Adrenal gland (tissue), 9 donors: ENCODE measurements at regions not wholly inside any gene's neighbourhood (a gene's known extent, or its start where the extent isn't known, plus 50 kb on each side); places are given as distances from the start of the nearest gene placed in this dataset.

Experiments used
- DNase-seq, 7 donors: peaks; one replicate each; pipeline ENCODE4 v3.0.0-alpha.2; 2019 to 2020
- H3K27ac ChIP-seq, 5 donors: fragments of 200-600 bp; sonication (generic) in 4 of 5; 1 replicate in 3 of 5; 2 replicates in 2 of 5; pipeline versions ENCODE4 v1.5.1 to v1.8.0; 2016 to 2020; ENCODE audit warnings: mild to moderate bottlenecking in 1 of 5
- H3K27me3 ChIP-seq: fragments of 200-600 bp; 2 replicates; pipeline ENCODE4 v1.8.0; 2021
- H3K36me3 ChIP-seq, 2 donors: fragments of 200-600 bp; replicated peaks in 1 of 2; 1 replicate in 1 of 2; 2 replicates in 1 of 2; pipeline versions ENCODE4 v1.5.1 to v1.8.0; 2018 to 2022
- H3K4me1 ChIP-seq, 2 donors: fragments of 200-600 bp; replicated peaks in 1 of 2; 1 replicate in 1 of 2; 2 replicates in 1 of 2; pipeline versions ENCODE4 v1.5.1 to v1.8.0; 2018 to 2021
- H3K4me3 ChIP-seq, 4 donors: fragments of 200-600 bp; sonication (generic) in 3 of 4; one replicate each; pipeline ENCODE4 v1.5.1; 2016 to 2018
- H3K9me3 ChIP-seq, 3 donors: fragments of 200-600 bp; sonication (generic) in 1 of 3; replicated peaks in 1 of 3; 1 replicate in 2 of 3; 2 replicates in 1 of 3; pipeline versions ENCODE4 v1.5.1 to v1.8.0; 2016 to 2021
- POLR2A ChIP-seq, 2 donors: fragments of 450-650 bp; IDR thresholded peaks; one replicate each; pipeline ENCODE4 v1.6.1; 2017; ENCODE audit warnings: antibody characterized with exemption in 2 of 2, mild to moderate bottlenecking in 2 of 2, moderate library complexity in 1 of 2
- WGBS, 4 donors: extraction: QIAGEN DNeasy Blood & Tissue Kit in 2 of 4; methylation state at CpG; one replicate each; pipeline versions ENCODE4 v1.1.5 to v1.1.7; 2013 to 2017; 5-methylcytosine and 5-hydroxymethylcytosine counted together
- intact Hi-C, 2 donors: fragments of 100-400 bp; cut with DNase I; formaldehyde crosslinking; loops; one replicate each; pipeline versions ENCODE4 v1.14.1 to v1.15.0; 2022 to 2023
- TF ChIP-seq, protein P1 (sequence below), 6 experiments: fragments of 450-650 bp in 4 of 6; fragments of 200-600 bp in 2 of 6; sonication (generic) in 1 of 6; IDR thresholded peaks; 1 replicate in 5 of 6; 2 replicates in 1 of 6; pipeline versions ENCODE4 v1.5.1 to v1.8.0; 2016 to 2021; ENCODE audit warnings: antibody characterized with exemption in 6 of 6, mild to moderate bottlenecking in 2 of 6, moderate library complexity in 1 of 6
- donor health status: healthy with polysubstance abuse.
- donor health status: Bipolar disorder and iron deficiency.
- donor health status: DM: yes; HTN: yes; CAD: no.
- donor health status: DM: no; HTN: no; CAD: no.
- donor health status: DM: no; HTN: no; CAD: no.

DNA sequence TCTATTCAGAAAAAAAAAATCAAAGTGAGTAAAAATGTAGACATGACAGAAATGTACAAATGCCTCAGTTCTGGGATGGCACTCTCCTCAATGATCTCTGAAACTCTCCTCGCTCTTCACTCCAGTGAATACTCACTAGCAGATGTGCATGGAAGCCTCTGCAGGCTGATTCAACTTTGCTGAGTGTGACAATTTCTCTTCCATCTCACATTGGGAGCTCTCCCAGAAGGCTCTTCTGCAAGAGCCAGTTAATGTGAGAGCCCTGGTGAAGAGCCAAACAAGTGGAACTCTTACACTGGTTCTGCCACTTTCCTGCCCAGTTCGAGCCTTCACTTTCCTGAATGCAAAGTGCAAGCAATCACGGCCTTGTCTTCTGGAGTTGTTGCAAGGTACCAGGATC is 147.1 kb upstream of the IRX6 start:
- TF ChIP-seq, protein P1, sequence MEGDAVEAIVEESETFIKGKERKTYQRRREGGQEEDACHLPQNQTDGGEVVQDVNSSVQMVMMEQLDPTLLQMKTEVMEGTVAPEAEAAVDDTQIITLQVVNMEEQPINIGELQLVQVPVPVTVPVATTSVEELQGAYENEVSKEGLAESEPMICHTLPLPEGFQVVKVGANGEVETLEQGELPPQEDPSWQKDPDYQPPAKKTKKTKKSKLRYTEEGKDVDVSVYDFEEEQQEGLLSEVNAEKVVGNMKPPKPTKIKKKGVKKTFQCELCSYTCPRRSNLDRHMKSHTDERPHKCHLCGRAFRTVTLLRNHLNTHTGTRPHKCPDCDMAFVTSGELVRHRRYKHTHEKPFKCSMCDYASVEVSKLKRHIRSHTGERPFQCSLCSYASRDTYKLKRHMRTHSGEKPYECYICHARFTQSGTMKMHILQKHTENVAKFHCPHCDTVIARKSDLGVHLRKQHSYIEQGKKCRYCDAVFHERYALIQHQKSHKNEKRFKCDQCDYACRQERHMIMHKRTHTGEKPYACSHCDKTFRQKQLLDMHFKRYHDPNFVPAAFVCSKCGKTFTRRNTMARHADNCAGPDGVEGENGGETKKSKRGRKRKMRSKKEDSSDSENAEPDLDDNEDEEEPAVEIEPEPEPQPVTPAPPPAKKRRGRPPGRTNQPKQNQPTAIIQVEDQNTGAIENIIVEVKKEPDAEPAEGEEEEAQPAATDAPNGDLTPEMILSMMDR (IDR thresholded peaks at IDR 0.05) = no peak
- TF ChIP-seq POLR2A (IDR thresholded peaks at IDR 0.05) = no peak
- intact Hi-C loops = no loop called here
- H3K4me1 ChIP-seq = no peaks in the 10 kb centered on the region
- H3K27me3 ChIP-seq = no peaks in the 10 kb centered on the region
- no peaks in the 10 kb centered on the region for H3K9me3 ChIP-seq
- 72 to 83% (median 81%) methylated on average over 3 of the region's 3 CpGs for WGBS, 4 donors
- H3K36me3 ChIP-seq = no peaks in the 10 kb centered on the region
- H3K27ac ChIP-seq = no peak overlapping the region
- no peak overlapping the region for H3K4me3 ChIP-seq
- no peak for DNase-seq

DNA sequence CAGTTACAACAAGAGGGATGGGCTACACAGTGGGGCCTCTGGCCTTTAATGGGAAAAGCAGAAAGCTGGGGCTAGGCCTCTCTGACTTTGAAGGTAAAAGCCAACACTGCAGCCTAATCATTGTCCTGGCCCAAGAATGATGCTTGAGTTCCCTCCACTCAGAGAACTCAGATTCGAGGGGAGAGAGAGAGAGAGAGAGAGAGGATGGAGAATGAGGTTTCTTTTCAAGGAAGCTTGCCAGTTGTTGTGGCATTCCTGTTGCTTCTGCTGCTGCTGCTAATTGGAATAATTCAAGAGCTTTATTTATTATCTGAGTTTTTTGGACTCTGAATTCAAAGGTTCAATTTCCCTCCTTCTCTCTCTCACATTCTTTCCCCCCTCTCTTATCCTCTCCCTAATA is 144.6 kb upstream of the IRX6 start:
- Histone ChIP-seq H3K27me3 (no peaks in the 10 kb centered on the region), H3K36me3 (no peaks in the 10 kb centered on the region), H3K27ac (no peak overlapping the region), H3K4me3 (no peak overlapping the region), H3K4me1 (no peaks in the 10 kb centered on the region), H3K9me3 (no peaks in the 10 kb centered on the region)
- no peak for DNase-seq
- TF ChIP-seq, protein P1 (IDR thresholded peaks at IDR 0.05) = no peak
- no peak for TF ChIP-seq POLR2A (IDR thresholded peaks at IDR 0.05)
- intact Hi-C loops = no loop called here
- WGBS, 4 donors = 23 to 50% (median 39%) methylated on average over 1 of the region's 1 CpG

DNA sequence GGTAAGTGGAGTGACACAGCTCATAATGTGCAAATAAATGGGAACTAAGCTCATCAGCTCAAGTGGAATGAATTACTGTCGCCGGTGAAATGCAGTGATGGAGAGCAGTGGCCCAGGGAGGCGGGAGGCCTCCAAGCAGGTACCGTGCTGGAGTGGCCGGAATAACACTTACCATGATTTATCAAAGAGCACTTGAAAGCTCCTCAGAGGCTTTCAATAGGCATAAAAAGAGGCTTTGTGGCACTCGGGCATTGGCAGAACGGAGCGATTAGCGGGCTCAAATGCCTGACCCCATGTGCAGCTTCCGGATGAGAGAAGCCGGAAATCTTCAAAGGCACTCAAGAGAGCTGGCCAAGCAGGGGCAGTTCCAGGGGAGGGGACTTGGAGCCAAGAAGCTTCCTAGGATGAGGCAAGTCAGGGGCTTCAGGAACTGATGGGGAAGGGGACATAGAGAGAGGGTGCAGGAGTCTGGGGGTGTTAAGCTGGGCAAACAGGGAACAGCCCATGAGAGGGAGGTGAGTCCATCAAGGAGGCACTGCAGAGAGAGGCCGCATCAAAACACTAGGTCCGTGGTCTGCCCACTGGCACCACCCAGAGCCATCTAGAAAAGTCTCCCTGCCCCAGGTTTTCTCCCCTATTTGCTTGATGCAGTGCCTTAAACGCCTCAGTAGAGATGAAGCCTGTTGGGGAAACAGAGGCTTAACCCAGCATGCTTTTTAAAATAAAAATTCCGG is 144.0 kb upstream of the IRX6 start:
- H3K9me3 ChIP-seq = no peaks in the 10 kb centered on the region
- H3K4me1 ChIP-seq = no peaks in the 10 kb centered on the region
- TF ChIP-seq, protein P1 (IDR thresholded peaks at IDR 0.05) = no peak
- TF ChIP-seq POLR2A (IDR thresholded peaks at IDR 0.05) = no peak
- no peaks in the 10 kb centered on the region for H3K27me3 ChIP-seq
- no peak overlapping the region for H3K4me3 ChIP-seq
- DNase-seq = no peak
- no peak overlapping the region for H3K27ac ChIP-seq
- H3K36me3 ChIP-seq = no peaks in the 10 kb centered on the region
- intact Hi-C loops = no loop called here
- 58 to 70% (median 61%) methylated on average over 15 of the region's 15 CpGs for WGBS, 4 donors

DNA sequence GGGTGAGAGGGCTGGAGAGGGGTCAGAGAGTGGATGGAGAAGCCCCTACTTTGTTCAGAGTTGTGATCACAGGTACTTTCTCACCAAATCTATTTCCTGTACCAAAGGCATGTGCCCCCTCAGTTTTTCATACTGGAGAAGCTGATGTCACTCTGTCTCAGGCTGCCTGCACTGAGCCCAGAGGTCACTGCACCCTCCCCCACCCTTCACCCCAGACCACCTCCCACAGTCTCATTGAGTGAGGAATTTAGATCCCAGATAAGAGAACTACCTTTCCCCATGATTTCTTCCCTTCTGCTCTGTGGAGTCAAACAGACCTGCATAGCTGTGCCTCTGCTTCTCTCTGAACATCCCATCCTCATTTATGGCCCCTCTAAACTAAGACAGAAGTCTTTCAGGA is 140.0 kb upstream of the IRX6 start:
- Histone ChIP-seq H3K27ac (no peak overlapping the region), H3K27me3 (peaks cover 3% of the 10 kb centered on the region), H3K4me3 (no peak overlapping the region), H3K36me3 (no peaks in the 10 kb centered on the region), H3K9me3 (no peaks in the 10 kb centered on the region), H3K4me1 (no peaks in the 10 kb centered on the region)
- TF ChIP-seq, protein P1 (IDR thresholded peaks at IDR 0.05) = no peak
- no peak for TF ChIP-seq POLR2A (IDR thresholded peaks at IDR 0.05)
- intact Hi-C loops = no loop called here
- DNase-seq = no peak
